Skeletal muscle tissue (tissue), 3 donors: ENCODE measurements at regions not wholly inside any gene's neighbourhood (a gene's known extent, or its start where the extent isn't known, plus 50 kb on each side); places are given as distances from the start of the nearest gene placed in this dataset.

Experiments
- H3K27ac ChIP-seq: one replicate; pipeline ENCODE4 v1.7.0; 2013; ENCODE audit warnings: mild to moderate bottlenecking, low read depth, low read length, inconsistent platforms
- H3K27me3 ChIP-seq, 3 donors: one replicate each; pipeline ENCODE4 v1.7.0; 2013; ENCODE audit warnings: low read length in 3 of 3; ENCODE audit not compliant: control insufficient read depth in 3 of 3, insufficient read depth in 3 of 3
- H3K36me3 ChIP-seq, 3 donors: one replicate each; pipeline ENCODE4 v1.7.0; 2013; ENCODE audit warnings: low read length in 3 of 3; ENCODE audit not compliant: control insufficient read depth in 3 of 3, insufficient read depth in 3 of 3
- H3K4me1 ChIP-seq, 3 donors: one replicate each; pipeline ENCODE4 v1.7.0; 2013; ENCODE audit warnings: low read length in 3 of 3, mild to moderate bottlenecking in 3 of 3; ENCODE audit not compliant: control insufficient read depth in 3 of 3, insufficient read depth in 3 of 3
- H3K4me3 ChIP-seq, 3 donors: one replicate each; pipeline ENCODE4 v1.7.0; 2013; ENCODE audit warnings: low read length in 3 of 3
- H3K9ac ChIP-seq, 3 donors: one replicate each; pipeline ENCODE4 v1.7.0; 2013; ENCODE audit warnings: low read length in 3 of 3, mild to moderate bottlenecking in 3 of 3, moderate library complexity in 2 of 3, low read depth in 1 of 3
- H3K9me3 ChIP-seq, 3 donors: one replicate each; pipeline ENCODE4 v1.7.0; 2013; ENCODE audit warnings: low read length in 3 of 3; ENCODE audit not compliant: control insufficient read depth in 3 of 3
- donor health status: Osteomylitis.

DNA sequence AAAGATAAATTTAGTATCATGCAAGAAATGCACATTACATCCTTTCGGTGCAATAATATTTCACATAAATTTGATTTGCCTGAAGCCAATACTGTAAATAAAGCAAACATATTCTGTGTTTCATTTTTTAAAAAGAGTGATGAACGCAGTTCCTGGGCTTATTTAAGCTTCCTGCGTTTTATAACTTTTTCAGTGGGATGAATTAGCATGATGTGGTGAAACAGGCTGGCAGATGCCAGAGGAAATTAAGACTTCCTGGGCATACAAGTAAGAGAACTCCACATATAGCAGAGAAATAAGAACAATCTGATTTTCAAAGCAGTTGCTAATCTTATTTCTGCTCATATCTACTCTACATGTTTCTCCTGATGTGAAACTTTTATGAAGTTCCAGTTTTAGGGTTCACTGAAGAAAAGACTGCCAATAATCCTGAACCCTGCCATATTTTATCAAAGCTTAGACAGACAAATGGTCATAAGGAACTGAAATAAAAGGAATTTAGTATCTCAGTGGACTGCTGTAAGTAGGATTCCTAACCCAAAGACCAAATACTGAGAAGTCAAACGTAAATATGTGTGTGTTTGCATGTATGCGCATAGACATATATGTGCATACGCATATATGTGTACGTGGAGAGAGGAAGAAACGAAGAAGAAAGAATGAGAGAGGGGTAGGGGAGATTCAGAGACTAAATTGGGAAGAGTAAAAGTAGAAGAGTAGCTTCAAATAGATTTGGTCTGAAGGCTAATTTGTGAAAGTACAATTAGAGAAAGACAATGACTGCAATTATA, 628.6 kb upstream of the CCDC54 start:
- no peaks in the 10 kb centered on the region for H3K36me3 ChIP-seq
- H3K9ac ChIP-seq: no peak overlapping the region
- H3K27ac ChIP-seq: no peak overlapping the region
- H3K9me3 ChIP-seq: no peaks in the 10 kb centered on the region
- no peaks in the 10 kb centered on the region for H3K4me1 ChIP-seq
- H3K4me3 ChIP-seq: no peak overlapping the region
- no peaks in the 10 kb centered on the region for H3K27me3 ChIP-seq

DNA sequence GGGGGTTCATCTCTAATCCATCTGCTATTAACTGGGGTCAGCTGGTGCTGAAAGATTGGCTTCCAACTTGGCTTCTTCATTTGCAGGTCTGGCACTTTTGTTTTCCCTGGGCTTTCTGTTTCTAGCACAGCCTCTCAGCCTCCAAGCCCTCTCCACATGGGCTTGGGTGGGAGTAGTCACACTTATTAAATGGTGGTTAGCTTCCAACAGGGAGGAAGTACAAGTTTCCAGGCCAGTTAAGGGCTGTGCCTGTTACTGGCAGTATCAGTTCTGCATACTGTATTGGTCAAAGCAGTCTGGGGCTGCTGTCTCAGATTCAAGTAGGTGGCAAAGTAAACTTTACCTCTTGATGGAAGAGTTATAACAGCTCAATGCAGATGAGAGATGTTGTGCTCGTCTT, 627.1 kb upstream of the CCDC54 start:
- Histone ChIP-seq H3K4me3 (no peak overlapping the region), H3K9me3 (peaks cover 0 to 3% (median 0%) of the 10 kb centered on the region in 3 donors), H3K9ac (no peak overlapping the region), H3K27ac (no peak overlapping the region), H3K36me3 (no peaks in the 10 kb centered on the region), H3K4me1 (no peaks in the 10 kb centered on the region), H3K27me3 (no peaks in the 10 kb centered on the region)

DNA sequence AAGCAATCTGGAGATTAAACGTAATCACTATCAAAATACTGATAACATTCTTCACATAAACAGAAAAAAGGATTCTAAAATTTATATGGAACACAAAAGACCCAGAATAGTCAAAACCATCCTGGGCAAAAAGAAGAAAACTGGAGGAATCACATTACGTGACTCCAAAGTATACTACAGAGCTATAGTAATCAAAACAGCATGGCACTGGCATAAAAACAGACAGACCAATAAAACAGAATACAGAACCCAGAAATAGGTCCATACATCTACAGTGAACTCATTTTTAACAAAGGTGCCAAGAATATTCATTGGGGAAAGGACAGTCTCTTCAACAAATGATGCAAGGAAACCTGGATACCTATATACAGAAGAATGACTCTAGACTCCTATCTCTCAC, 621.9 kb upstream of the CCDC54 start:
- Histone ChIP-seq H3K9me3 (peaks cover 0 to 5% (median 0%) of the 10 kb centered on the region in 3 donors), H3K36me3 (no peaks in the 10 kb centered on the region), H3K4me3 (no peak overlapping the region), H3K27me3 (no peaks in the 10 kb centered on the region), H3K27ac (no peak overlapping the region), H3K4me1 (no peaks in the 10 kb centered on the region), H3K9ac (no peak overlapping the region)

DNA sequence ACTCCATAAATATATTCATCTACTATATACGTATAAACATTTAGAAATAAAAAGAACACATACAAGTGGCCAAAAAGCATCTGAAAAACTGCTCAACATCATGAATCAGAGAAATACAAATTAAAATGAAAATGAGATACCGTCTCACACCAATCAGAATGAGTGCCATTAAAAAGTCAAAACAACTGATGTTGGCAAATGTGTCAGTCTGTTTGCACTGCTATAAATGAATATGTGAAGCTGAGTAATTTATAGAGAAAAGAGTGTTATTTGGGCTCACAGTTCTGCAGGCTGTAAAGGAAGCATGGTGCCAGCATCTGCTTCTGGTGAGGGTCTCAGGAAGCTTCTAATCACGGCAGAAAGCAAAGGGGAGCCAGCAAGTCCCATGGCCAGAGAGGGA, 620.3 kb upstream of the CCDC54 start:
- no peak overlapping the region for H3K27ac ChIP-seq
- no peaks in the 10 kb centered on the region for H3K4me1 ChIP-seq
- no peaks in the 10 kb centered on the region for H3K27me3 ChIP-seq
- H3K9ac ChIP-seq: no peak overlapping the region
- H3K36me3 ChIP-seq: no peaks in the 10 kb centered on the region
- peaks cover 0 to 5% (median 0%) of the 10 kb centered on the region in 3 donors for H3K9me3 ChIP-seq
- no peak overlapping the region for H3K4me3 ChIP-seq

DNA sequence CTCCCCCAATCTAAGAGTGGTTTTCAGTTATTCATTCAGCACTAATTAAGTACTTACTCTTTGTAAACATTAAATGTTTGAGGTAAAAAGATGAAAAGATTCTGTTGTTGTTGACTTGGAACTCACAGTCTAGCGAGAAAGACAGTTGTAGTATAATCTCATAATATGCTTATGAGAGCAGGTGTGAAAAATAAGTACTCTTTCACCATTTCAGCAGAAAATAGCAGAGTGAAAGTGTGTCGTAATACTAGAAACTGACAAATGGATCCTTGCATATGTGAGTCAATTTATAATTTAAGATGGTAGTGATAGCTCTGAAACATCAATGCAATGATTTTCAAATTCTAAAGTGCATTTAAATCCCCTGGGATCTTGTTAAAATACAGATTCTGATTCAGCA, 618.8 kb upstream of the CCDC54 start:
- Histone ChIP-seq H3K4me3 (no peak overlapping the region), H3K9me3 (peaks cover 0 to 5% (median 0%) of the 10 kb centered on the region in 3 donors), H3K27me3 (no peaks in the 10 kb centered on the region), H3K4me1 (no peaks in the 10 kb centered on the region), H3K36me3 (no peaks in the 10 kb centered on the region), H3K9ac (no peak overlapping the region), H3K27ac (no peak overlapping the region)

DNA sequence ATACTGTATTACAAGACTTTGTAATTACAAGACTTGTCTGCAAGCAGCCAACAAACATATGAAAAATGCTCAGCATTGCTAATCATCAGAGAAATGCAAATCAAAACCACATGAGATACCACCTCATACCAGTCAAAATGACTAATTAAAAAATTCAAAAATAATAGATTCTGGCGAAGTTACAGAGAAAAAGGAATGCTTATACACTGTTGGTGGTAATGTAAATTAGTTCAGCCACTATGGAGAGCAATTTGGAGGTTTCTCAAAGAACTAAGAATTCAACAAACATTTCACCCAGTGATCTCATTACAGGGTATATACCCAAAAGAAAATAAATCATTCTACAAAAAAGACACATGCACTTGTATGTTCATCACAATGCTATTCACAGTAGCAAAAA, 617.5 kb upstream of the CCDC54 start:
- Histone ChIP-seq H3K27me3 (no peaks in the 10 kb centered on the region), H3K9me3 (peaks cover 0 to 3% (median 0%) of the 10 kb centered on the region in 3 donors), H3K4me3 (no peak overlapping the region), H3K36me3 (no peaks in the 10 kb centered on the region), H3K4me1 (no peaks in the 10 kb centered on the region), H3K27ac (no peak overlapping the region), H3K9ac (no peak overlapping the region)

DNA sequence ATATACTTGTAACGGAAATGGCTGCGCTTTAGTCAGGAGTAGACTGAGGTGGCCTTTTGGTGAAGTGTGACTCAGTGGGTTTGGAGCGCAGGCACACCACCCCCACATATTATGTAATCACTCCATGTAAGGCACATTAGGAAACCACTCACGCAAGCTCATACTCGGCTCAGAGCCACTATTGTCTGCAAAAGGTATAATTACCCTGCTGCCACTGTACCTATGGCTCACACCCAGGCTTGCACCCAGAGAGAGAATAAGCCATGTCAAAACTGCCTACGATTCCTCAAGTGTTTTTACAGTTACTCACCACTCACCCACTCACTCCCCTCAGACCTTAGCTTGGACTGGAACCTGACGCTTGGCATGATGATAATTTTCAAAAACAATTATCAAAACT, 611.9 kb upstream of the CCDC54 start:
- H3K4me3 ChIP-seq: no peak overlapping the region
- H3K4me1 ChIP-seq: no peaks in the 10 kb centered on the region
- H3K36me3 ChIP-seq: no peaks in the 10 kb centered on the region
- no peak overlapping the region for H3K9ac ChIP-seq
- H3K9me3 ChIP-seq: no peaks in the 10 kb centered on the region
- no peak overlapping the region for H3K27ac ChIP-seq
- H3K27me3 ChIP-seq: no peaks in the 10 kb centered on the region

DNA sequence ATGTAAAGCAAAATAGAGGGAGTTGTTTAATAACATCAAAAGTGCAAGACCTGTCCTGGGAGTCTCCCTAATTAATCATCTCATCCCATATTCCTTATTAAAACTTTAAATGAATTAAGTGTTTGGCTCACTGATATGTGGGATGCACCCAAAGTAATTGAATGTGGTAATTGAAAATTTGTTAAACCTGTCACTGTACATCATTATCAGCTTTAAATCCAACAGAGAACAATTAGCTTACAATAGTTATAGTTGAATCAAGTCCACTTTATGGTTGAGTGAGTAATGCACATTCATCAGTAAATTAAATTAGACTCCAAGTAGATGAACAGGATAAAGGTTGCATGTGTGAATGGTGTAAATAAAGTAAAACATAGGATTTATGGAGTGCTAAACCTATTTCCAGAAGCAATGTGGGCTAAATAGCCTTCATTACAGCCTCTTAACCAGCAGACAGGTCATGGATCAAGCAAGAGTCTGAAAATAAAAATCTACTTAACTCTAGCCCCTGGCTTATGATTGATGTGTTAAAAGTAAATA, 608.2 kb upstream of the CCDC54 start:
- no peak overlapping the region for H3K27ac ChIP-seq
- no peaks in the 10 kb centered on the region for H3K9me3 ChIP-seq
- no peaks in the 10 kb centered on the region for H3K4me1 ChIP-seq
- no peaks in the 10 kb centered on the region for H3K36me3 ChIP-seq
- no peak overlapping the region for H3K4me3 ChIP-seq
- no peak overlapping the region for H3K9ac ChIP-seq
- H3K27me3 ChIP-seq: no peaks in the 10 kb centered on the region

DNA sequence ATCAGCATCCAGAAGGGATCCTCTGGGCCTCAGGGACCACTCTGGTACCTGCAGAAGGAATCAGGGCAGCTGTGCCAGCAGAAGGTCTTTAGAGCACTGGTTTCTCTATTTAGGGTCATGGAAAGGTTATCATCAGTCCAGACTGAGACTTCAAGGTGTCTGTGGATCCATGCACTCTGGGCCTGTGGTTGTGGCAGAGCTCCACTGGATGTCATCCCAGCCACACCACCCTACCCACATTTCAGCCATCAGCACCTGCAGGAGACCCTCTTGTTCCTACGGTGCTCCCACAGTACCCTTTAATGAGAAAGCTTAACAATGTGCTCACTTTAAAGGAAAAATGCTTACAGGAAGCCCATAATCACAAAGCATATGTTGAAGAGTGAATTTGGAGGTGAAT, 603.4 kb upstream of the CCDC54 start:
- Histone ChIP-seq H3K27me3 (no peaks in the 10 kb centered on the region), H3K9ac (no peak overlapping the region), H3K4me1 (no peaks in the 10 kb centered on the region), H3K27ac (no peak overlapping the region), H3K4me3 (no peak overlapping the region), H3K9me3 (no peaks in the 10 kb centered on the region), H3K36me3 (no peaks in the 10 kb centered on the region)

DNA sequence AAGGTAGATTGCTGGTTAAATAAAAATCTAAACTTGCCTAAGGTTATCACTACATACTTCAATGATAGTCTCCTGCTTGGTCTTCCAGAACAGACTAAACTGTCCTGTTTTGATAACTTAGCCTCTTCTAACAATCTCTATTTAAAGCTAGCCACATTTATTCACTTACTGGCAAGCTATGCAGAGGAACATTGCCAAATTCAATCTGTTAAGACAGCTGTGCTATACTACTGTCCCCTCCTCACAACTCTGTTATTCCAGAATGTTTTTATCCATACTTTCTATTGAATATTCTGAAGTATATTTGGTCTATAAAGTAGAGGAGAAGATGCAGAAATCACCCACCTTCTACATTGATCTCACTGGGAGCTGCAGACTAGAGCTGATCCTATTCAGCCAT, 594.0 kb upstream of the CCDC54 start:
- H3K36me3 ChIP-seq: no peaks in the 10 kb centered on the region
- H3K4me1 ChIP-seq: no peaks in the 10 kb centered on the region
- H3K9me3 ChIP-seq: no peaks in the 10 kb centered on the region
- no peak overlapping the region for H3K4me3 ChIP-seq
- no peak overlapping the region for H3K27ac ChIP-seq
- H3K27me3 ChIP-seq: no peaks in the 10 kb centered on the region
- H3K9ac ChIP-seq: no peak overlapping the region
